Thoracic aorta (tissue), 2 donors: ENCODE measurements at regions not wholly inside any gene's neighbourhood (a gene's known extent, or its start where the extent isn't known, plus 50 kb on each side); places are given as distances from the start of the nearest gene placed in this dataset.

Experiments used
- ATAC-seq: fragments of 150-250 bp; one replicate; pipeline ENCODE4 v1.8.0; 2017; ENCODE audit warnings: low read depth; ENCODE audit not compliant: insufficient number of reproducible peaks, low FRiP score
- DNase-seq: peaks from one replicate; pipeline ENCODE4 v3.0.0-alpha.2; 2020; ENCODE audit warnings: low spot score
- H3K27ac ChIP-seq, 2 donors: fragments of 200-600 bp; sonication (generic); 1 replicate in 1 of 2; 2 replicates in 1 of 2; pipeline ENCODE4 v1.5.1; 2016; ENCODE audit warnings: mild to moderate bottlenecking in 2 of 2, moderate library complexity in 2 of 2
- H3K27me3 ChIP-seq: fragments of 200-600 bp; sonication (generic); replicated peaks from 2 replicates; pipeline ENCODE4 v1.6.0; 2016; ENCODE audit warnings: mild to moderate bottlenecking; ENCODE audit not compliant: insufficient read depth
- H3K36me3 ChIP-seq: fragments of 200-600 bp; sonication (generic); one replicate; pipeline ENCODE4 v1.5.1; 2016
- H3K4me1 ChIP-seq, 2 donors: fragments of 200-600 bp; sonication (generic); 1 replicate in 1 of 2; 2 replicates in 1 of 2; pipeline versions ENCODE4 v1.5.1 to v1.6.0; 2016; ENCODE audit warnings: low read depth in 2 of 2, mild to moderate bottlenecking in 1 of 2; ENCODE audit not compliant: control insufficient read depth in 1 of 2
- H3K4me3 ChIP-seq: fragments of 200-600 bp; sonication (generic); 2 replicates; pipeline ENCODE4 v1.5.1; 2016; ENCODE audit warnings: mild to moderate bottlenecking
- H3K9me3 ChIP-seq: fragments of 200-600 bp; sonication (generic); 2 replicates; pipeline ENCODE4 v1.5.1; 2016
- CTCF ChIP-seq: fragments of 200-600 bp; sonication (generic); IDR thresholded peaks from one replicate; pipeline ENCODE4 v1.5.1; 2019; ENCODE audit warnings: antibody characterized with exemption

- H3K27ac ChIP-seq: no peak overlapping the region
- H3K9me3 ChIP-seq: no peaks in the 10 kb centered on the region
- no peak overlapping the region for H3K4me3 ChIP-seq
- ATAC-seq: no peak
- DNase-seq: no peak
- peaks cover 7 to 18% of the 10 kb centered on the region in 2 donors for H3K4me1 ChIP-seq
- no peaks in the 10 kb centered on the region for H3K27me3 ChIP-seq
- TF ChIP-seq CTCF: no peak
- H3K36me3 ChIP-seq: no peaks in the 10 kb centered on the region
These were observed 268.7 kb downstream of the TBL1XR1 start for GRCh38 chr3:176928582-176928931.

GRCh38 chr3:176927706-176928581, 269.3 kb downstream of the TBL1XR1 start:
- H3K27ac ChIP-seq: no peak overlapping the region
- no peaks in the 10 kb centered on the region for H3K27me3 ChIP-seq
- DNase-seq (no peak), ATAC-seq (no peak)
- no peak for TF ChIP-seq CTCF
- no peak overlapping the region for H3K4me3 ChIP-seq
- H3K36me3 ChIP-seq: no peaks in the 10 kb centered on the region
- peaks cover 7 to 14% of the 10 kb centered on the region in 2 donors for H3K4me1 ChIP-seq
- H3K9me3 ChIP-seq: no peaks in the 10 kb centered on the region

- TF ChIP-seq CTCF: no peak
- Histone ChIP-seq H3K27me3 (no peaks in the 10 kb centered on the region), H3K4me3 (no peak overlapping the region), H3K36me3 (no peaks in the 10 kb centered on the region), H3K27ac (no peak overlapping the region), H3K4me1 (peaks cover under 1 to 7% of the 10 kb centered on the region in 2 donors), H3K9me3 (no peaks in the 10 kb centered on the region)
- ATAC-seq (no peak), DNase-seq (no peak)
These were observed 270.0 kb downstream of the TBL1XR1 start for GRCh38 chr3:176927280-176927679.

GRCh38 chr3:176926688-176927087, 270.6 kb downstream of the TBL1XR1 start:
- no peaks in the 10 kb centered on the region for H3K36me3 ChIP-seq
- H3K4me3 ChIP-seq: no peak overlapping the region
- no peak for DNase-seq
- no peak overlapping the region for H3K27ac ChIP-seq
- H3K9me3 ChIP-seq: no peaks in the 10 kb centered on the region
- no peak for ATAC-seq
- H3K4me1 ChIP-seq: peaks cover 0 to 1% of the 10 kb centered on the region in 2 donors
- no peaks in the 10 kb centered on the region for H3K27me3 ChIP-seq
- no peak for TF ChIP-seq CTCF

GRCh38 chr3:176926034-176926433, 271.2 kb downstream of the TBL1XR1 start:
- no peaks in the 10 kb centered on the region for H3K4me1 ChIP-seq
- H3K9me3 ChIP-seq: no peaks in the 10 kb centered on the region
- no peak for ATAC-seq
- H3K36me3 ChIP-seq: no peaks in the 10 kb centered on the region
- no peak overlapping the region for H3K27ac ChIP-seq
- no peak for TF ChIP-seq CTCF
- no peak overlapping the region for H3K4me3 ChIP-seq
- no peak for DNase-seq
- H3K27me3 ChIP-seq: no peaks in the 10 kb centered on the region
